GM19193 (cell line): ENCODE measurements at regions not wholly inside any gene's neighbourhood (a gene's known extent, or its start where the extent isn't known, plus 50 kb on each side); places are given as distances from the start of the nearest gene placed in this dataset.

Experiments
- POLR2A ChIP-seq: IDR thresholded peaks from 4 replicates; pipeline ENCODE4 v1.6.1; 2011; ENCODE audit not compliant: insufficient read depth, insufficient read length; ENCODE audit errors: extremely low read depth

- no peak for TF ChIP-seq POLR2A
These were observed 616.6 kb downstream of the XPNPEP1 start for GRCh38 chr10:109306698-109307097.

- TF ChIP-seq POLR2A: no peak
These were observed 635.5 kb downstream of the XPNPEP1 start for GRCh38 chr10:109287858-109288257.

- TF ChIP-seq POLR2A: no peak
These were observed 640.8 kb downstream of the XPNPEP1 start for GRCh38 chr10:109282510-109282909.

GRCh38 chr10:109281347-109281746 is 642.0 kb downstream of the XPNPEP1 start:
- no peak for TF ChIP-seq POLR2A

GRCh38 chr10:109280837-109281236 is 642.5 kb downstream of the XPNPEP1 start:
- no peak for TF ChIP-seq POLR2A

- TF ChIP-seq POLR2A: no peak
These were observed 645.9 kb downstream of the XPNPEP1 start for GRCh38 chr10:109277456-109277855.

- no peak for TF ChIP-seq POLR2A
These were observed 647.4 kb downstream of the XPNPEP1 start for GRCh38 chr10:109275960-109276359.

DNA sequence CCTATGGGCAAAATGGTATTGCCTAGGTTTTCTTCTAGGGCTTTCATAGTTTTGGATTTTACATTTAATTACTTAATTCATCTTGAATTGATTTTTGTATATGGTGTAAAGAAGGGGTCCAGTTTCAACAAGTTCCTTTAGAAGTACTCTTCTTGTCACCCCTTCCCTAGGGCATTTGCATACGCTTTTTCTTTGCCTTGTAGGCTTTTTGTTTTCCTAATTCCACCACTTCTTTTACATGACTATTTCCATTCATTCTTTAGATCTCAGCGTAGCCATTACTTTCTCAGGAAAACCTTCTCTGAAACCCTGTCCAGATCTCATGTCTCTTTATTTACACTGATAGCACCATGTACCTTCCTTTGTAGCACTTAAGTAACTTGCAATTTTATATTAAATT is 648.6 kb downstream of the XPNPEP1 start:
- TF ChIP-seq POLR2A: no peak

DNA sequence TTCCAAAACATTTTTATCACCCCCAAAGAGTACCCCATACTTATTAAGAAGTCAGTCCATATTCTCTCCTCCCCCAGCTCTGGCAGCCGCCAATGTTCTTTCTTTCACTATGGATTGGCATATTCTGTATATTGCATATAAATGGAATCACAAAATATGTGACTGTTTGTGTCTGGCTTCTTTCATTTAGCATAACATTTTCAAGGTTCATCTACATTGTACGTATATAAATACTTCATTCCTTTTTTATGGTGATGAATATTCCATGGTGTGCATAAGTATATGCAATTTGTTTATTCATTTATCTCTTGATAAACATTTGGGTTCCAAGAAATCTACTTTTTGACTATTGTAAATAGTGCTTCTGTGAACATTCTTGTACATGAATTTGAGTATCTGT is 653.1 kb downstream of the XPNPEP1 start:
- TF ChIP-seq POLR2A: no peak

DNA sequence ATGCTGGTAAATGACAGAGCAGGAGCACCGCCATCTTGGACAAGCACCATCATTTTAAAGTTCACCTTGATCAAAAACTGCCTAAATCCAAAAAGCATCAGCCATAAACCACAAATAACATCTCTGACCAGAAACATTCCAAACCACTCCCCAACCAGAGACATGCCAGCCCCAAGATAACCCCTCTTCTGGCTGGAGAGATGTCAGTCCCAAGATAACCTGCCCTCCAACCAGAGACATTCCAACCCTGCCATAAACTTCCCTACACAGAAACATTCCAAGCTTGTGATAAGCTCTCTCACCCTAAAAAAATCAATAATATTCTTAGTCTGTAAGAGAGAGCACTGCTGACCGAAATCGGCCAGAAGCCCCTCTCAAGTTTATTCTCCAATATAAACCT is 659.3 kb downstream of the XPNPEP1 start:
- no peak for TF ChIP-seq POLR2A

GRCh38 chr10:109261231-109261630 is 662.1 kb downstream of the XPNPEP1 start:
- TF ChIP-seq POLR2A: no peak

- no peak for TF ChIP-seq POLR2A
These were observed 664.0 kb downstream of the XPNPEP1 start for GRCh38 chr10:109259293-109259692.

DNA sequence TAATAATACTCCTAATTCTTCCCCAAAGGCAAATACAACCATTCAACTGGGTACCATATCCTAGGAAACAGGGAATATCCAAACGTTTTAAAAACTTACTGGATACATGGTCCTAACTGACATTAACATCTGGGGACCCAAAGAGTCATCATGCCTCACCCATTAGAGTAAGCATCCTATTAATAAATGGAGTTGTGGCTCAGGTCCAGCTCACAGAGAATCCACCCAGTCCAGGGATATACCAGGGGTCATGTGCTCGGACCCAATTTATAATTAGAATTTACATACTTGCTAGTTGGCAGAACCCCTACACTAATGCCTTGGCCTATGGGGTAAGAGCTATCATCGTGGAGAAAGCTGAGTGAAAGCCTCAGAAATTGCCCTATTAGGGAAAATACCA is 670.0 kb downstream of the XPNPEP1 start:
- TF ChIP-seq POLR2A: no peak

GRCh38 chr10:109250152-109250551 is 673.2 kb downstream of the XPNPEP1 start:
- no peak for TF ChIP-seq POLR2A

DNA sequence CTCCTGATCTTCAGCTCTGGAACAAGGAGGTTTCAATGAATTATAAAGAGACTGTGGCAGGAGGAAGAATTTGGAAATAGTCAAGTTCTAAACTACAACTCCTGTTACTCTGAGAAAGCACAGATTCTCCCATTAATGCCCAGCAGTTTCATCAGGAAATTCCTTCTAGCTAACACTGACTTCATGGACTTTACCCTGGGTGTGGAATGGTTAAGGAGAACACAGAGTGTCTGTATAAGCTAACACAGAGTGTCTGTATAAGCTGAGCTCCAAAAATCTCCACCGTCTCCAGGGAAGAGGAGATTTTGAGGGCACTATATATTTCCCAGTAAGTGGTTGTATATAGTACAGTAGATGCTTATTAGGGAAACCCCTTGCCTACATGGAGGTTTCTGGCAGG is 675.5 kb downstream of the XPNPEP1 start:
- TF ChIP-seq POLR2A: no peak

DNA sequence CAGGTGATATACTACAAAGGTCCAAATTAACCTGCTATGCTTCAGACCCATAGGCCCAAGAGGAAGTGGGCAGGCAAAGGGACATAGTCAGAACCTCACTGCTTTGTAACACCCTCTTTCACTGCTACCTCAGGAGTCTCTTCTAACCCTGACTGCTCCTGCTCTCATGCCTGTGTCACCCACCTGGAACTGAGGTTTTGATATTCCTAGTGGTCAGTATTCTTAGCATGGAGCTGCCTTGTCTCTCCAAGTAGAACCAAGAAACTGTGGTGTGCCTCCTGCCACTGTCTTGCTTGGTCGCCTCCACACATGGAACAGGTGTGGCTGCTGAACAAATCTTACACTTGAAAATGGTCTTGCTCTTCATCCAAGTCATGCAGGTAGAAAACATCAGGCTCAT is 677.5 kb downstream of the XPNPEP1 start:
- TF ChIP-seq POLR2A: no peak

DNA sequence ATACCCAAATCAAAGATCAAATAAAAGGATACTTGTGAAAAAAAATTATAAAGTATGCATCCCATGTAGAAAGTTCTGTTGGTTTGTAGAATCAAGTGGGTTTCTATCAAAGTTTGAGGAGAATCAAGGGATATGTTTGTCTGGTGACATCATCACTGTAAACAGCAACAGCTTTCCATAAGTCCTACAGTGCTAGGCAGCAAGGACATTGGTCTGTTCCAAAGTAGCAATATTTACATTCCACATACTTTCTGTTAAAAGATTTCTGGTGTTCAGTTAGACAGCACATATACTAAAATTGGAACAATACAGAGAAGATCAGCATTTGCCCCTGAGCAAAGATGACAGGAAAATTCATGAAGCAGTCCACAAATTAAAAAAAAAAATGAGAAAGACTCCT is 683.9 kb downstream of the XPNPEP1 start:
- no peak for TF ChIP-seq POLR2A
